Endothelial cell of umbilical vein (primary cell): ENCODE measurements at regions not wholly inside any gene's neighbourhood (a gene's known extent, or its start where the extent isn't known, plus 50 kb on each side); places are given as distances from the start of the nearest gene placed in this dataset.

Source experiments
- EZH2 ChIP-seq: IDR thresholded peaks from 2 replicates; pipeline ENCODE4 v1.6.1; 2012; ENCODE audit warnings: borderline replicate concordance, low read depth, mild to moderate bottlenecking, moderate library complexity, low read length, inconsistent platforms; ENCODE audit not compliant: severe bottlenecking
- MAX ChIP-seq: IDR thresholded peaks from 2 replicates; pipeline ENCODE4 v1.6.1; 2011; ENCODE audit not compliant: insufficient read depth, insufficient read length
- MYC ChIP-seq: IDR thresholded peaks from one replicate; pipeline ENCODE4 v1.6.1; 2011; ENCODE audit warnings: mild to moderate bottlenecking, low read depth, low read length
- POLR2A ChIP-seq: IDR thresholded peaks from 2 replicates; pipeline ENCODE4 v1.6.1; 2012; ENCODE audit warnings: low read depth, mild to moderate bottlenecking, control low read depth, low read length
- POLR2AphosphoS5 ChIP-seq: IDR thresholded peaks from 2 replicates; pipeline ENCODE4 v1.6.1; 2012; ENCODE audit warnings: low read depth, mild to moderate bottlenecking, control low read depth, low read length, moderate library complexity; ENCODE audit not compliant: insufficient read depth
- TF ChIP-seq, protein P1 (sequence below), 2 donors: IDR thresholded peaks; 1 replicate in 1 of 2; 2 replicates in 1 of 2; pipeline ENCODE4 v1.5.1; 2011; ENCODE audit warnings: low read length in 2 of 2, mild to moderate bottlenecking in 2 of 2, moderate library complexity in 2 of 2, control low read depth in 1 of 2, inconsistent platforms in 1 of 2, low read depth in 1 of 2; ENCODE audit not compliant: insufficient read depth in 1 of 2; ENCODE audit errors: extremely low read depth in 1 of 2

DNA sequence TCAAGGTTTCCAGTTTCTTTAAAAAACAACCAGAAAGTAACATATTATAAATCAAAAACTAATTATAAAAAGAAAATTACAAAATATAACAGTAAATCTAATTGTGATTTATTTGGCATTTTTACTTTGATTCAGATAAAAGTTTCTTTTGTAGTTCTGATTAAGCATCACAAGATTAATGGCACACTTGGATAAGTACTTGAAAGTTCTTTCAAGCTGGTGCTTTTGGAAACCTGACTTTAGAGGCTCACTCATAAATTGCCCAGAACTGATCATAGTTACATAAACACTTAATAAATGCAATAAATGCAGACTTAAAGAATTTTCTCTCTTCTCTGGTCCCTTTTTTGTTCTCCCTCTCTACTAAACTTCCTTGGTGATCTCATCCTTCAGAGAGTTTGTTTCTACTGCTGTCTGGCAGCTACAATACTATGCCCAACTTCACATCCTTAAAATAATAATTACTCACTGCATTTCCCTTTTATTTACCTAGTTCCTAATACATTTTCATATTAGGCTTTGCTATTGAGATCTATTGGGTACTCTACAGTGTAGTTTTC is 1417.0 kb downstream of the EFNB2 start:
- TF ChIP-seq, protein P1, sequence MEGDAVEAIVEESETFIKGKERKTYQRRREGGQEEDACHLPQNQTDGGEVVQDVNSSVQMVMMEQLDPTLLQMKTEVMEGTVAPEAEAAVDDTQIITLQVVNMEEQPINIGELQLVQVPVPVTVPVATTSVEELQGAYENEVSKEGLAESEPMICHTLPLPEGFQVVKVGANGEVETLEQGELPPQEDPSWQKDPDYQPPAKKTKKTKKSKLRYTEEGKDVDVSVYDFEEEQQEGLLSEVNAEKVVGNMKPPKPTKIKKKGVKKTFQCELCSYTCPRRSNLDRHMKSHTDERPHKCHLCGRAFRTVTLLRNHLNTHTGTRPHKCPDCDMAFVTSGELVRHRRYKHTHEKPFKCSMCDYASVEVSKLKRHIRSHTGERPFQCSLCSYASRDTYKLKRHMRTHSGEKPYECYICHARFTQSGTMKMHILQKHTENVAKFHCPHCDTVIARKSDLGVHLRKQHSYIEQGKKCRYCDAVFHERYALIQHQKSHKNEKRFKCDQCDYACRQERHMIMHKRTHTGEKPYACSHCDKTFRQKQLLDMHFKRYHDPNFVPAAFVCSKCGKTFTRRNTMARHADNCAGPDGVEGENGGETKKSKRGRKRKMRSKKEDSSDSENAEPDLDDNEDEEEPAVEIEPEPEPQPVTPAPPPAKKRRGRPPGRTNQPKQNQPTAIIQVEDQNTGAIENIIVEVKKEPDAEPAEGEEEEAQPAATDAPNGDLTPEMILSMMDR (IDR thresholded peaks at IDR 0.05; ENCODE audit: extremely low read depth in 1 of 2, insufficient read depth in 1 of 2, low read depth in 1 of 2, low read length in 2 of 2) = no peak
- TF ChIP-seq POLR2AphosphoS5 (no peak), EZH2 (no peak), MAX (no peak), POLR2A (no peak), MYC (no peak)
